H1 (cell line): ENCODE measurements at regions not wholly inside any gene's neighbourhood (a gene's known extent, or its start where the extent isn't known, plus 50 kb on each side); places are given as distances from the start of the nearest gene placed in this dataset.
"Not testable (repeated sequence)": the region's sequence is repeated elsewhere in the genome, so short reads cannot be mapped to it uniquely, and the experiment has no call there.

Experiments used
- CTCF ChIA-PET: fragments of 300-600 bp; sonication (Branson Sonifier 250); formaldehyde crosslinking; loops from one replicate; lab custom pipeline; 2021; ENCODE audit not compliant: partially characterized antibody; lab: Charles Lee
- POLR2A ChIA-PET: fragments of 300-600 bp; sonication (Branson Sonifier 250); formaldehyde crosslinking; loops from one replicate; lab custom pipeline; 2021; ENCODE audit warnings: inconsistent platforms; ENCODE audit not compliant: partially characterized antibody; lab: Charles Lee
- DNase-seq, 2 experiments: peaks; one replicate each; pipeline versions ENCODE4 v3.0.0 to v3.0.0-alpha.2; 2010 to 2022; ENCODE audit warnings: low spot score in 2 of 2, low read depth in 1 of 2, mixed read lengths in 1 of 2
- FAIRE-seq: peaks from 2 replicates; lab custom pipeline; 2011; peaks lifted over from hg19 to GRCh38; lab: Jason Lieb, UNC
- H2AFZ ChIP-seq: 2 replicates; pipeline ENCODE4 v1.8.1; 2012; ENCODE audit warnings: low read length, inconsistent platforms
- H2AK5ac ChIP-seq: 2 replicates; pipeline ENCODE4 v1.6.1; 2013; ENCODE audit warnings: low read depth, low read length
- H2BK120ac ChIP-seq: replicated peaks from 2 replicates; pipeline ENCODE3; 2013; ENCODE audit warnings: low read depth, low read length, inconsistent platforms
- H2BK12ac ChIP-seq: 2 replicates; pipeline ENCODE4 v1.6.1; 2013; ENCODE audit warnings: low read depth, low read length
- H2BK15ac ChIP-seq: 2 replicates; pipeline ENCODE4 v1.6.1; 2013; ENCODE audit warnings: low read length
- H2BK20ac ChIP-seq: 2 replicates; pipeline ENCODE4 v1.6.1; 2013; ENCODE audit warnings: low read length
- H2BK5ac ChIP-seq: 2 replicates; pipeline ENCODE4 v1.6.1; 2013; ENCODE audit warnings: low read depth, low read length
- H3K14ac ChIP-seq: 2 replicates; pipeline ENCODE4 v1.6.1; 2013; ENCODE audit warnings: inconsistent platforms; ENCODE audit not compliant: insufficient read length
- H3K18ac ChIP-seq: 2 replicates; pipeline ENCODE4 v1.6.1; 2013; ENCODE audit warnings: low read length; ENCODE audit errors: extremely low read depth
- H3K23ac ChIP-seq: 2 replicates; pipeline ENCODE4 v1.6.1; 2013; ENCODE audit warnings: inconsistent platforms; ENCODE audit not compliant: insufficient read length
- H3K23me2 ChIP-seq: 2 replicates; pipeline ENCODE4 v1.6.1; 2013; ENCODE audit warnings: low read depth, low read length
- H3K27ac ChIP-seq: 2 replicates; pipeline ENCODE4 v1.6.1; 2011; ENCODE audit warnings: low read depth, low read length, inconsistent platforms
- H3K27me3 ChIP-seq, 4 experiments: replicated peaks in 1 of 4; 1 replicate in 1 of 4; 2 replicates in 3 of 4; pipeline versions ENCODE4 v1.6.1 to v1.8.1; 2011 to 2013; ENCODE audit warnings: low read length in 3 of 4, mild to moderate bottlenecking in 3 of 4, inconsistent platforms in 2 of 4, mixed read lengths in 2 of 4, moderate library complexity in 1 of 4; ENCODE audit not compliant: control insufficient read depth in 3 of 4, insufficient read depth in 3 of 4; ENCODE audit errors: extremely low read depth in 1 of 4
- H3K36me3 ChIP-seq, 4 experiments: 2 replicates each; pipeline versions ENCODE4 v1.6.1 to v1.8.1; 2011 to 2013; ENCODE audit warnings: mild to moderate bottlenecking in 4 of 4, low read length in 3 of 4, moderate library complexity in 2 of 4, control low read depth in 1 of 4, inconsistent platforms in 1 of 4; ENCODE audit not compliant: insufficient read depth in 4 of 4, control insufficient read depth in 2 of 4
- H3K4ac ChIP-seq: replicated peaks from 2 replicates; pipeline ENCODE3; 2013; ENCODE audit warnings: low read length, low read depth, mixed read lengths, inconsistent platforms; ENCODE audit not compliant: insufficient read length
- H3K4me1 ChIP-seq, 4 experiments: replicated peaks in 1 of 4; 1 replicate in 1 of 4; 2 replicates in 3 of 4; pipeline versions ENCODE4 v1.6.1 to v1.8.1; 2011 to 2013; ENCODE audit warnings: low read length in 3 of 4, inconsistent platforms in 2 of 4, mixed read lengths in 1 of 4; ENCODE audit not compliant: insufficient read depth in 4 of 4, control insufficient read depth in 3 of 4
- H3K4me2 ChIP-seq, 2 experiments: 2 replicates each; pipeline versions ENCODE4 v1.6.1 to v1.8.1; 2011 to 2013; ENCODE audit warnings: low read depth in 2 of 2, low read length in 2 of 2, control low read depth in 1 of 2, inconsistent platforms in 1 of 2, mild to moderate bottlenecking in 1 of 2; ENCODE audit not compliant: insufficient read depth in 1 of 2
- H3K4me3 ChIP-seq, 4 experiments: fragments of 200-600, 300-600 bp in 1 of 4; sonication (generic), shearing (Covaris generic), sonication (Bioruptor Twin) in 1 of 4; 2 replicates each; pipeline versions ENCODE4 v1.5.1 to v1.8.1; 2011 to 2016; ENCODE audit warnings: low read length in 4 of 4, low read depth in 3 of 4, control low read depth in 2 of 4, inconsistent platforms in 2 of 4, mild to moderate bottlenecking in 2 of 4, mixed read lengths in 1 of 4, moderate library complexity in 1 of 4; ENCODE audit not compliant: insufficient read depth in 2 of 4; ENCODE audit errors: extremely low read depth in 1 of 4
- H3K56ac ChIP-seq: replicated peaks from 2 replicates; pipeline ENCODE3; 2013; ENCODE audit warnings: low read depth, mild to moderate bottlenecking, mixed read lengths, low read length, inconsistent platforms; ENCODE audit not compliant: insufficient read length
- H3K79me1 ChIP-seq: 2 replicates; pipeline ENCODE4 v1.6.1; 2013; ENCODE audit warnings: low read depth, low read length, control low read depth
- H3K79me2 ChIP-seq, 2 experiments: 2 replicates each; pipeline versions ENCODE4 v1.6.1 to v1.8.1; 2012 to 2013; ENCODE audit warnings: low read length in 2 of 2, mild to moderate bottlenecking in 2 of 2, inconsistent platforms in 1 of 2; ENCODE audit not compliant: insufficient read depth in 2 of 2, control insufficient read depth in 1 of 2
- H3K9ac ChIP-seq, 4 experiments: replicated peaks in 1 of 4; 1 replicate in 1 of 4; 2 replicates in 3 of 4; pipeline versions ENCODE4 v1.6.1 to v1.8.1; 2011 to 2013; ENCODE audit warnings: low read depth in 3 of 4, low read length in 3 of 4, control low read depth in 2 of 4, mild to moderate bottlenecking in 2 of 4, moderate library complexity in 2 of 4, inconsistent platforms in 1 of 4; ENCODE audit errors: extremely low read depth in 1 of 4
- H3K9me3 ChIP-seq, 2 experiments: 2 replicates each; pipeline versions ENCODE4 v1.6.1 to v1.8.1; 2012 to 2013; ENCODE audit warnings: mild to moderate bottlenecking in 2 of 2, moderate library complexity in 2 of 2, control low read depth in 1 of 2, inconsistent platforms in 1 of 2, low read depth in 1 of 2, low read length in 1 of 2, mixed read lengths in 1 of 2; ENCODE audit not compliant: insufficient read depth in 2 of 2
- H4K20me1 ChIP-seq, 2 experiments: replicated peaks in 1 of 2; 2 replicates each; pipeline versions ENCODE3 to v1.8.1; 2011 to 2013; ENCODE audit warnings: inconsistent platforms in 2 of 2, low read length in 2 of 2, mild to moderate bottlenecking in 1 of 2; ENCODE audit not compliant: insufficient read depth in 2 of 2, control insufficient read depth in 1 of 2
- H4K5ac ChIP-seq: 2 replicates; pipeline ENCODE4 v1.6.1; 2013; ENCODE audit warnings: low read length, low read depth, mixed read lengths, inconsistent platforms; ENCODE audit not compliant: insufficient read length
- H4K8ac ChIP-seq: 2 replicates; pipeline ENCODE4 v1.8.0; 2013; ENCODE audit warnings: mild to moderate bottlenecking, moderate library complexity, low read length, inconsistent platforms; ENCODE audit not compliant: insufficient read depth; ENCODE audit errors: extremely low read depth
- H4K91ac ChIP-seq: replicated peaks from 2 replicates; pipeline ENCODE3; 2013; ENCODE audit warnings: low read length, mixed read lengths, inconsistent platforms; ENCODE audit not compliant: insufficient read length
- CHD1 ChIP-seq: IDR thresholded peaks from 2 replicates; pipeline ENCODE4 v1.6.1; 2012; ENCODE audit warnings: low read depth, low read length, improper control_type of control experiment
- CREB1 ChIP-seq: IDR thresholded peaks from 2 replicates; pipeline ENCODE4 v1.6.1; 2012; ENCODE audit warnings: inconsistent platforms
- CTBP2 ChIP-seq: IDR thresholded peaks from 2 replicates; pipeline ENCODE4 v1.7.0; 2011; ENCODE audit warnings: borderline replicate concordance, mild to moderate bottlenecking, moderate library complexity, mixed read lengths, low read length; ENCODE audit not compliant: insufficient read depth, insufficient read length
- JUND ChIP-seq: IDR thresholded peaks from 2 replicates; pipeline ENCODE4 v1.6.1; 2011; ENCODE audit warnings: mild to moderate bottlenecking, improper control_type of control experiment, low read length
- POU5F1 ChIP-seq: IDR thresholded peaks from 2 replicates; pipeline ENCODE4 v1.6.1; 2011; ENCODE audit warnings: low read depth, mild to moderate bottlenecking, low read length, moderate library complexity
- SIN3A ChIP-seq, 2 experiments: IDR thresholded peaks in 1 of 2; conservative IDR thresholded peaks in 1 of 2; 2 replicates each; pipeline ENCODE4 v1.6.1; 2011 to 2012; ENCODE audit warnings: low read length in 2 of 2, improper control_type of control experiment in 1 of 2, low read depth in 1 of 2, mild to moderate bottlenecking in 1 of 2
- SIRT6 ChIP-seq: IDR thresholded peaks from one replicate; pipeline ENCODE4 v1.7.1; 2012; ENCODE audit warnings: low read length, inconsistent platforms
- SRF ChIP-seq: IDR thresholded peaks from 2 replicates; pipeline ENCODE4 v1.6.1; 2011; ENCODE audit warnings: mild to moderate bottlenecking, low read depth, low read length, moderate library complexity
- TAF7 ChIP-seq: optimal IDR thresholded peaks from 2 replicates; pipeline ENCODE3; 2011; ENCODE audit warnings: low read depth, mild to moderate bottlenecking, inconsistent platforms, low read length, moderate library complexity, borderline replicate concordance
- TBP ChIP-seq: IDR thresholded peaks from 2 replicates; pipeline ENCODE4 v1.6.1; 2011; ENCODE audit warnings: low read depth, low read length, improper control_type of control experiment
- ZNF274 ChIP-seq: IDR thresholded peaks from 2 replicates; pipeline ENCODE4 v1.7.0; 2012; ENCODE audit warnings: low read length, borderline replicate concordance; ENCODE audit errors: extremely low read depth
- TF ChIP-seq, protein P1 (sequence below): IDR thresholded peaks from 2 replicates; pipeline ENCODE4 v1.6.1; 2012; ENCODE audit warnings: inconsistent platforms
- TF ChIP-seq, protein P2 (sequence below): IDR thresholded peaks from 2 replicates; pipeline ENCODE4 v1.6.1; 2011; ENCODE audit warnings: low read depth, mild to moderate bottlenecking, low read length; ENCODE audit not compliant: insufficient read depth

DNA sequence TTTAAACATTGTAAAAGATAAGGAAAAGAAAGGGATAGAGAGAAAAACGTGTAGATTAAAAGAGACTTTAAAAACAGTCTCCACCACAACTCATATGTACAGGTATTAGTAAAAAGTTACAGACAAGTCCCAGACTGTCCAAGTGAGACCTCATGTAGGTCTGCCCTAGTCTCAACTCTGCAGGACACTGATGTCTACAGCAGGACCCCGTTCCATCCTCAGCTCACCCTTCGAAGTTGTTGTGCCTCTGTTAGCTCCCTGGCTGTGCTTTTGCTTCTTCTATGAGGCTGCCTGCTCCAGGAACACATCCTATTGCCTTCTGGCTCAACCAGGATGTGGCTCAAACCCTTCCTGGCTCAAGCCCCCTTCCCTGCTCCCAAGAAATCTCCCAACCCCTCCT lies 72.9 kb upstream of the FBXO28 start (continued):
- TF ChIP-seq SIN3A (conservative IDR thresholded peaks at IDR 0.05 in 1 of 2, IDR thresholded peaks at IDR 0.05 in 1 of 2; ENCODE audit: low read depth in 1 of 2, low read length in 2 of 2) (no peak), TBP (no peak), CTBP2 (no peak), JUND (no peak), POU5F1 (no peak), SIRT6 (no peak), CREB1 (no peak), CHD1 (no peak), TAF7 (no peak), ZNF274 (no peak), SRF (no peak)
- TF ChIP-seq, protein P1, sequence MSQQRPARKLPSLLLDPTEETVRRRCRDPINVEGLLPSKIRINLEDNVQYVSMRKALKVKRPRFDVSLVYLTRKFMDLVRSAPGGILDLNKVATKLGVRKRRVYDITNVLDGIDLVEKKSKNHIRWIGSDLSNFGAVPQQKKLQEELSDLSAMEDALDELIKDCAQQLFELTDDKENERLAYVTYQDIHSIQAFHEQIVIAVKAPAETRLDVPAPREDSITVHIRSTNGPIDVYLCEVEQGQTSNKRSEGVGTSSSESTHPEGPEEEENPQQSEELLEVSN = no peak
- TF ChIP-seq, protein P2, sequence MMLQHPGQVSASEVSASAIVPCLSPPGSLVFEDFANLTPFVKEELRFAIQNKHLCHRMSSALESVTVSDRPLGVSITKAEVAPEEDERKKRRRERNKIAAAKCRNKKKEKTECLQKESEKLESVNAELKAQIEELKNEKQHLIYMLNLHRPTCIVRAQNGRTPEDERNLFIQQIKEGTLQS = no peak

- H3K27ac ChIP-seq, H2BK15ac ChIP-seq, H3K18ac ChIP-seq, H2BK12ac ChIP-seq, DNase-seq, H2BK20ac ChIP-seq, H3K9ac ChIP-seq, H3K56ac ChIP-seq, H3K79me1 ChIP-seq, H2BK120ac ChIP-seq, H3K9me3 ChIP-seq, H3K23ac ChIP-seq, H2AK5ac ChIP-seq, H4K91ac ChIP-seq, H3K27me3 ChIP-seq, H3K4me3 ChIP-seq, H2BK5ac ChIP-seq, H3K36me3 ChIP-seq, H3K23me2 ChIP-seq, H3K4ac ChIP-seq, H4K8ac ChIP-seq, H3K4me2 ChIP-seq, POLR2A ChIA-PET, H3K14ac ChIP-seq, H3K79me2 ChIP-seq, FAIRE-seq, H4K20me1 ChIP-seq, H4K5ac ChIP-seq, H3K4me1 ChIP-seq, H2AFZ ChIP-seq: not testable (repeated sequence)
- CTCF ChIA-PET = interaction anchor here (3.0 kb wide), 1 partner anchor 11 kb away, joined by 24 read pairs; no protein-coding TSS in a partner anchor
Measured at GRCh38 chr1:224040423-224040822, 73.5 kb upstream of the FBXO28 start.
